ENCODE measurements at regions not wholly inside any gene's neighbourhood (a gene's known extent, or its start where the extent isn't known, plus 50 kb on each side); places are given as distances from the start of the nearest gene placed in this dataset.

DNA sequence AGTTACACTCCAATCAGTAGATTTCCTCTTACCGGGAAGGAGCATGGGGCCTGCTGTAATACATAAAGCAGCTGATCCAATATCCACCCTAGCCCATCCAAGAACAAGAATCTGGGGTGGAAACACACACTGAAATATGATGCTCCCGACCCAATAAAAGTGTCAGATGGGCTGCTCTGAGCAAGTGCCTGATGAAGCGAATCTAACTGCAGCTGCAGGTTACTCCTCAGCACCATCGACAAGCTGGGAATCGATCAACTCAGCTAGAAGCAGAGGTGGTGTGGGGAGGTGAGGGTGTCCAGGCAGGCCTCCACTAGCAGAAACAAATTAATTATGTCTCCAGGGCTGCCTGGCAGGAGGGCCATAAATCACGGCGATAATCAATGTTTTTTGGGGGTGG, 64.0 kb upstream of the WSCD2 start (continued):
- TF ChIP-seq, protein P1, sequence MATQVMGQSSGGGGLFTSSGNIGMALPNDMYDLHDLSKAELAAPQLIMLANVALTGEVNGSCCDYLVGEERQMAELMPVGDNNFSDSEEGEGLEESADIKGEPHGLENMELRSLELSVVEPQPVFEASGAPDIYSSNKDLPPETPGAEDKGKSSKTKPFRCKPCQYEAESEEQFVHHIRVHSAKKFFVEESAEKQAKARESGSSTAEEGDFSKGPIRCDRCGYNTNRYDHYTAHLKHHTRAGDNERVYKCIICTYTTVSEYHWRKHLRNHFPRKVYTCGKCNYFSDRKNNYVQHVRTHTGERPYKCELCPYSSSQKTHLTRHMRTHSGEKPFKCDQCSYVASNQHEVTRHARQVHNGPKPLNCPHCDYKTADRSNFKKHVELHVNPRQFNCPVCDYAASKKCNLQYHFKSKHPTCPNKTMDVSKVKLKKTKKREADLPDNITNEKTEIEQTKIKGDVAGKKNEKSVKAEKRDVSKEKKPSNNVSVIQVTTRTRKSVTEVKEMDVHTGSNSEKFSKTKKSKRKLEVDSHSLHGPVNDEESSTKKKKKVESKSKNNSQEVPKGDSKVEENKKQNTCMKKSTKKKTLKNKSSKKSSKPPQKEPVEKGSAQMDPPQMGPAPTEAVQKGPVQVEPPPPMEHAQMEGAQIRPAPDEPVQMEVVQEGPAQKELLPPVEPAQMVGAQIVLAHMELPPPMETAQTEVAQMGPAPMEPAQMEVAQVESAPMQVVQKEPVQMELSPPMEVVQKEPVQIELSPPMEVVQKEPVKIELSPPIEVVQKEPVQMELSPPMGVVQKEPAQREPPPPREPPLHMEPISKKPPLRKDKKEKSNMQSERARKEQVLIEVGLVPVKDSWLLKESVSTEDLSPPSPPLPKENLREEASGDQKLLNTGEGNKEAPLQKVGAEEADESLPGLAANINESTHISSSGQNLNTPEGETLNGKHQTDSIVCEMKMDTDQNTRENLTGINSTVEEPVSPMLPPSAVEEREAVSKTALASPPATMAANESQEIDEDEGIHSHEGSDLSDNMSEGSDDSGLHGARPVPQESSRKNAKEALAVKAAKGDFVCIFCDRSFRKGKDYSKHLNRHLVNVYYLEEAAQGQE (IDR thresholded peaks at IDR 0.05; ENCODE audit: unreplicated experiment): no peak

DNA sequence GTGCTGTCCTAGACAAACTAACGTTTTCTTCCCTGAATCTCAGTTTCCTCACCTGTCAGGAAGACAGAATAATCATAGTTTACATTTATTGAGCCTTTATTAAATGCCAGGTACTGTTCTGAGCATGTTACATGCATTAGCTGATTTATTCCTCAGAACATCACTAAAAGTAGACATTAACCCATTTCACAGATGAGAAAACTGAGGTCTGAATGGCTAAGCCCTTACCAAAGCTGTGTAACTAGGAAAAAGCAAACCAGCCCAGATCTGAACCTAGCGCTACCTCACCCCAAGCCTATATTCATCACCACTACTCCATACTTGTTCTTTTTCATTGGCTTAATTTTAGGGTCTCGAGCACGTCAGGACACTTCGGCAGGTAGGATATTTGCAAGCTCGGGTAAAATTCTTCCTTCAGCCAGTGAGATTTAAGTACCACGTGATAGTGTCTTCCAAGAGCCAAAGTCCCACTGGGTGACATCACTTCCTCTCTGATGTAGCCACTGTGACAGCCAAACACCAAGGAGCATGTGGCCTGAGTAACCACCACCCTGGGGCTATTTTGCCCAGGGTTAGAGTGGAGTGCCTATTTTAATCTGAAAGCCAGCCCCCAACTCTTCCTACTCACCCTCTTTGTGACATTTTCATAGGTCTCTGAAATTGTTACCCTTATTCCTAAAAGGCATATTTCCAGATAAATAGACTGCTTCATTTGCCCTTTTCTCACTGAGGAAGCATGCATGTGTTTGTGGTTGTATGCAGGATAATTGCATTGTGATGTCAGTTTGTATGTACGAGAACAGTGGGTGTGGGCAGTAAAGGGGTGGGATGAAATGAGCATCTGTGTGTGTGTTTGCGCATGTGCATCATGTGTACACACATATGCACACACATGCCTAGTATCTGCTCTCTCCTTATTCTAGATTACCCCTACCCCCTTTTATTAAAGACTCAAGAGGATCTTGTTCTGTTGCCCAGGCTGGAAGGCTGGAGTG, 62.2 kb upstream of the WSCD2 start:
- Histone ChIP-seq H3K4me3 (no peak overlapping the region), H3K9me2 (ENCODE audit: insufficient read depth) (no peaks in the 10 kb centered on the region), H3K27ac (ENCODE audit: low read depth) (no peak overlapping the region), H2AFZ (no peak overlapping the region), H3K36me3 (ENCODE audit: insufficient read depth) (no peaks in the 10 kb centered on the region), H3K79me2 (replicated peaks; ENCODE audit: insufficient read depth) (no peaks in the 10 kb centered on the region), H3K4me2 (no peak overlapping the region), H3K4me1 (ENCODE audit: insufficient read depth) (no peaks in the 10 kb centered on the region), H4K20me1 (replicated peaks; ENCODE audit: insufficient read depth) (no peaks in the 10 kb centered on the region), H3F3A (replicated peaks; ENCODE audit: low read depth) (no peaks in the 10 kb centered on the region), H3K27me3 (ENCODE audit: insufficient read depth) (no peaks in the 10 kb centered on the region)
- H3K4me1 Mint-ChIP-seq: 0 out of 3 replicates have a peak, but pooled peaks cover 5% of the 10 kb centered on the region
- no peak overlapping the region for H3K4me3 Mint-ChIP-seq
- H3K9me3 Mint-ChIP-seq: no peaks in the 10 kb centered on the region
- no peaks in the 10 kb centered on the region for H3K27me3 Mint-ChIP-seq (ENCODE audit: insufficient read depth, low read depth, poor library complexity)
- no peaks in the 10 kb centered on the region for H3K36me3 Mint-ChIP-seq (ENCODE audit: low read depth)
- ATAC-seq (no peak), DNase-seq (ENCODE audit: low spot score) (no peak)
- H3K27ac Mint-ChIP-seq: no peak overlapping the region
- TF ChIP-seq STAT1 (IDR thresholded peaks at IDR 0.05; ENCODE audit: unreplicated experiment): no peak
- TF ChIP-seq ZNF331 (CRISPR knock-in tag; IDR thresholded peaks at IDR 0.05; ENCODE audit: low read depth): no peak

DNA sequence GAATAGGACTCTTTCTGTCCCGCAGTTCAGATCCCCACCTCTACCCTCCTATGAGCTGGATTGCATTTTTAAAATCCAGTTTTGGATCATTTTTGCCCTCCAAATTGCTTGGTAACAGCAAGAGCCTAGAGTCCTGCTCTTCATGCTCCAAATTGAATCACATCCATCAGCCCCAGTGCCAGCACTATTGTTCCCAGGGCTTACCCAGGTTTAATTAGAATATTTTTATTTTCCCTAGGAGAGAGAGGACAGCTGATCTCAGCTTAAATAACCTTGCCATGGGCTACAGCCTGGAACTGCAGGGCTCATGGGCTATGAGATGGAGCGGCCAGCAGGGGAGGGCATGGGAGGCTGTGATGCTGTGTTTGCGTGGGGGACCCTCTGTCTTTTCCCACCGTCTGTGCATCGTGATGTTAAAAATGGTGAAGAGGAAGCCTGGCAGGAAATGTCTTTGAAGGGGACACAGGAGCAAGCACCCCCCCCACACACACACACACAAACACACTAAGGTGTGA, 59.4 kb upstream of the WSCD2 start:
- DNase-seq (ENCODE audit: low spot score) (no peak), ATAC-seq (peak; percentile 72)
- no peaks in the 10 kb centered on the region for H3K9me3 Mint-ChIP-seq
- Histone ChIP-seq H3K79me2 (replicated peaks; ENCODE audit: insufficient read depth) (no peaks in the 10 kb centered on the region), H3K36me3 (ENCODE audit: insufficient read depth) (no peaks in the 10 kb centered on the region), H3K4me1 (ENCODE audit: insufficient read depth) (no peaks in the 10 kb centered on the region), H4K20me1 (replicated peaks; ENCODE audit: insufficient read depth) (no peaks in the 10 kb centered on the region), H2AFZ (no peak overlapping the region), H3K27me3 (ENCODE audit: insufficient read depth) (no peaks in the 10 kb centered on the region), H3K4me2 (no peak overlapping the region), H3K4me3 (no peak overlapping the region), H3F3A (replicated peaks; ENCODE audit: low read depth) (no peaks in the 10 kb centered on the region), H3K27ac (ENCODE audit: low read depth) (no peak overlapping the region), H3K9me2 (ENCODE audit: insufficient read depth) (no peaks in the 10 kb centered on the region)
- no peaks in the 10 kb centered on the region for H3K36me3 Mint-ChIP-seq (ENCODE audit: low read depth)
- H3K27ac Mint-ChIP-seq: no peak overlapping the region
- no peak overlapping the region for H3K4me3 Mint-ChIP-seq
- peaks cover 5% of the 10 kb centered on the region; the same call in 1 of the 3 replicates for H3K4me1 Mint-ChIP-seq
- no peaks in the 10 kb centered on the region for H3K27me3 Mint-ChIP-seq (ENCODE audit: insufficient read depth, low read depth, poor library complexity)
- TF ChIP-seq STAT1 (IDR thresholded peaks at IDR 0.05; ENCODE audit: unreplicated experiment): no peak
- no peak for TF ChIP-seq JUNB (IDR thresholded peaks at IDR 0.05; ENCODE audit: unreplicated experiment)
- TF ChIP-seq, protein P1 (IDR thresholded peaks at IDR 0.05; ENCODE audit: unreplicated experiment): no peak

Data from GM23338 (cell line).